GM12892 (cell line): ENCODE measurements at regions not wholly inside any gene's neighbourhood (a gene's known extent, or its start where the extent isn't known, plus 50 kb on each side); places are given as distances from the start of the nearest gene placed in this dataset.

Experiments
- POLR2A ChIP-seq: IDR thresholded peaks from 2 replicates; pipeline ENCODE4 v1.6.1; 2011; ENCODE audit warnings: low read depth, low read length, control low read depth
- POLR2AphosphoS5 ChIP-seq: IDR thresholded peaks from 2 replicates; pipeline ENCODE4 v1.6.1; 2011; ENCODE audit warnings: low read depth, low read length, control low read depth
- TAF1 ChIP-seq: IDR thresholded peaks from 2 replicates; pipeline ENCODE4 v1.6.1; 2011; ENCODE audit warnings: low read depth, mild to moderate bottlenecking, control low read depth, low read length, borderline replicate concordance

DNA sequence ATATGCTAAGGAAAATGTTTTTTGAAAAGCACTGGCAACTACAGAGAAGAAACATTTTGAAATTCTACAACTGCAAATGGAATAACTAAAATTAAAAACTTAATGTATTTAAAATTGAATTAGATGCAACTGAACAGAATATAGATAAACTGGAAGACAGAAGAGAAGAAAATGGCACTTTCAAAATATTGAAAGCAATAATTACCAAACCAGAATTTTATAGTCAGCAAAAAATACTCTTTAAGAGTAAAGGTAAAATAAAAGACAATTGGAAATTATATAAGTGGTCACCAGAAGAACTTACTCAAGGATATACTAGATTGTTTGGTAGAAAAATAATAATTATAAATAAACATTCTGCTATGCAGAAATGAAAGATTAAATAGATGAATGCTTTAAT lies 927.7 kb upstream of the ZWINT start:
- TF ChIP-seq POLR2A (no peak), TAF1 (no peak), POLR2AphosphoS5 (no peak)
